HL-60 (cell line): ENCODE measurements at regions not wholly inside any gene's neighbourhood (a gene's known extent, or its start where the extent isn't known, plus 50 kb on each side); places are given as distances from the start of the nearest gene placed in this dataset.

Experiments used
- CTCF ChIP-seq: IDR thresholded peaks from one replicate; pipeline ENCODE4 v1.5.1; 2011; ENCODE audit warnings: low read length, control low read depth, inconsistent platforms; ENCODE audit not compliant: insufficient read depth
- GABPA ChIP-seq: IDR thresholded peaks from 2 replicates; pipeline ENCODE4 v1.6.1; 2012; ENCODE audit warnings: low read depth
- POLR2AphosphoS5 ChIP-seq: IDR thresholded peaks from 2 replicates; pipeline ENCODE4 v1.6.1; 2012; ENCODE audit warnings: low read depth
- REST ChIP-seq: IDR thresholded peaks from 2 replicates; pipeline ENCODE4 v1.6.1; 2012; ENCODE audit warnings: low read depth; ENCODE audit not compliant: insufficient replicate concordance

GRCh38 chr18:78794071-78794430 lies 185.6 kb upstream of the SALL3 start:
- TF ChIP-seq CTCF = no peak
- TF ChIP-seq POLR2AphosphoS5 = no peak
- TF ChIP-seq REST = no peak
- no peak for TF ChIP-seq GABPA
